WERI-Rb-1 (cell line): ENCODE measurements at regions not wholly inside any gene's neighbourhood (a gene's known extent, or its start where the extent isn't known, plus 50 kb on each side); places are given as distances from the start of the nearest gene placed in this dataset.
"Not testable (repeated sequence)": the region's sequence is repeated elsewhere in the genome, so short reads cannot be mapped to it uniquely, and the experiment has no call there.

Experiments
- DNase-seq: peaks from one replicate; pipeline ENCODE4 v3.0.0-alpha.2; 2020
- H3K27ac ChIP-seq: fragments of 250-450 bp; sonication (Bioruptor Pico); 2 replicates; pipeline ENCODE4 v1.5.1; 2020; ENCODE audit warnings: mild to moderate bottlenecking, moderate library complexity
- H3K27me3 ChIP-seq: fragments of 250-450 bp; sonication (Bioruptor Pico); 2 replicates; pipeline ENCODE4 v1.5.1; 2021; ENCODE audit warnings: mild to moderate bottlenecking, low read depth, moderate library complexity; ENCODE audit not compliant: insufficient read depth, severe bottlenecking
- H3K36me3 ChIP-seq: fragments of 250-450 bp; sonication (Bioruptor Pico); 2 replicates; pipeline ENCODE4 v1.5.1; 2020; ENCODE audit warnings: mild to moderate bottlenecking, moderate library complexity
- H3K4me3 ChIP-seq: 2 replicates; pipeline ENCODE4 v1.5.1; 2011; ENCODE audit warnings: low read depth, mild to moderate bottlenecking, control low read depth, low read length
- H3K9me3 ChIP-seq: fragments of 250-450 bp; sonication (Bioruptor Pico); 2 replicates; pipeline ENCODE4 v1.5.1; 2021; ENCODE audit warnings: mild to moderate bottlenecking, moderate library complexity; ENCODE audit not compliant: severe bottlenecking
- TF ChIP-seq, protein P1 (sequence below): IDR thresholded peaks from 2 replicates; pipeline ENCODE4 v1.5.1; 2011; ENCODE audit warnings: low read depth, mild to moderate bottlenecking, control low read depth, inconsistent platforms, low read length

DNA sequence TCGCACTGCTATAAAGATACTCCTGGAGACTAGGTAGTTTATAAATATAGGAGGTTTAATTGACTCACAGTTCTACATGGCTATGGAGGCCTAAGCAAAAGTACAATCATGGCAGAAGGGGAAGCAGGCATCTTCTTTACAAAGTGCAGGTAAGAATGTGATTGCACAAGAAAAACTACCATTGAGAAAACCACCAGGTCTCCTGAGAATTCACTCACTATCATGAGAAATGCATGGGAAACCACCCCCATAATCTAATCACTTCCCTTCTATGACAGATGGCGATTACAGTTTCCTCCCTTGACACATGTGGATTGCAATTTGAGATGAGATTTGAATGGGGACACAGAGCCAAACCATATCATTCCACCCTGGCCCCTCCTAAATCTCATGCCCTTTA lies 121.2 kb upstream of the ST8SIA4 start:
- H3K27ac ChIP-seq = no peak overlapping the region
- no peaks in the 10 kb centered on the region for H3K36me3 ChIP-seq
- no peak overlapping the region for H3K4me3 ChIP-seq
- TF ChIP-seq, protein P1, sequence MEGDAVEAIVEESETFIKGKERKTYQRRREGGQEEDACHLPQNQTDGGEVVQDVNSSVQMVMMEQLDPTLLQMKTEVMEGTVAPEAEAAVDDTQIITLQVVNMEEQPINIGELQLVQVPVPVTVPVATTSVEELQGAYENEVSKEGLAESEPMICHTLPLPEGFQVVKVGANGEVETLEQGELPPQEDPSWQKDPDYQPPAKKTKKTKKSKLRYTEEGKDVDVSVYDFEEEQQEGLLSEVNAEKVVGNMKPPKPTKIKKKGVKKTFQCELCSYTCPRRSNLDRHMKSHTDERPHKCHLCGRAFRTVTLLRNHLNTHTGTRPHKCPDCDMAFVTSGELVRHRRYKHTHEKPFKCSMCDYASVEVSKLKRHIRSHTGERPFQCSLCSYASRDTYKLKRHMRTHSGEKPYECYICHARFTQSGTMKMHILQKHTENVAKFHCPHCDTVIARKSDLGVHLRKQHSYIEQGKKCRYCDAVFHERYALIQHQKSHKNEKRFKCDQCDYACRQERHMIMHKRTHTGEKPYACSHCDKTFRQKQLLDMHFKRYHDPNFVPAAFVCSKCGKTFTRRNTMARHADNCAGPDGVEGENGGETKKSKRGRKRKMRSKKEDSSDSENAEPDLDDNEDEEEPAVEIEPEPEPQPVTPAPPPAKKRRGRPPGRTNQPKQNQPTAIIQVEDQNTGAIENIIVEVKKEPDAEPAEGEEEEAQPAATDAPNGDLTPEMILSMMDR = no peak
- H3K27me3 ChIP-seq = no peaks in the 10 kb centered on the region
- DNase-seq = no peak
- H3K9me3 ChIP-seq = no peaks in the 10 kb centered on the region

DNA sequence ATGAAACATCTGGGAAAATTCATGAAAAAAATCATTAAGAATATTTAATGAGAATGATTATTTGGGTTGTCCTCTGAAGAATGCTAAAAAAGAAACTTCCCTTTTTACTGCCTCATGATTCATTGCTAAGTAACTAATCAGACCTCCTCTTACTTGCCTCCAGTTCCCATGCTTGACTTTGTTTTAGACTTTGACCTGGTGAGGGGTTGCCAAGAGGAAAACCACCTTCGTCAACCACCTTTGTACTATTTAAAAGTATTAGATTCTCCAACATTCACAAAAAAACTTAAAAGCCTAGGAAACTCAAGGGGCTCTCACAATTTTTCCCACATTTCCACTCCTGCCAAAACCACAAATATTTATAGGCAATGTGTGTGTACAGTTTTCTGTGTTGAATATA lies 115.2 kb upstream of the ST8SIA4 start:
- no peaks in the 10 kb centered on the region for H3K9me3 ChIP-seq
- no peaks in the 10 kb centered on the region for H3K36me3 ChIP-seq
- DNase-seq = no peak
- H3K4me3 ChIP-seq = no peak overlapping the region
- no peaks in the 10 kb centered on the region for H3K27me3 ChIP-seq
- TF ChIP-seq, protein P1 = no peak
- no peak overlapping the region for H3K27ac ChIP-seq

DNA sequence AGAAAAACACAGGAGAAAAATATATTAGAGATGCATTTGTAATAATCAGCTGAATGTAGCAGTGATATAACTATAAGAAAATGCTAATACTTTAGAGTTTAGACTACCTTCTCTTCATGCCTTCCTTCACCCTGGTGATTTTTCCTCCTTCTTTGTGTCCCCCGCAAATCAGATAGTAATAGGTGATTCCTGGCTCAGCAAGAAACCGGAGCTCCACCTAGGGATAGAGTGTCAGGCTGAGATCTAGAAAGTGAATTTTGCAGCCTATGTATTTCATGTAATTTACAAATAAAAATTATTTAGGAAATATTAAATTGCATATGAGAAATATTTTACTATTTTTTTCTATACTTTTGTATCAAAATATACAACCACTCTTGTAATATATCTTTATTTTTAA lies 109.8 kb upstream of the ST8SIA4 start:
- Histone ChIP-seq H3K36me3 (no peaks in the 10 kb centered on the region), H3K27me3 (no peaks in the 10 kb centered on the region), H3K27ac (no peak overlapping the region), H3K4me3 (no peak overlapping the region), H3K9me3 (no peaks in the 10 kb centered on the region)
- DNase-seq = no peak
- TF ChIP-seq, protein P1 = no peak

DNA sequence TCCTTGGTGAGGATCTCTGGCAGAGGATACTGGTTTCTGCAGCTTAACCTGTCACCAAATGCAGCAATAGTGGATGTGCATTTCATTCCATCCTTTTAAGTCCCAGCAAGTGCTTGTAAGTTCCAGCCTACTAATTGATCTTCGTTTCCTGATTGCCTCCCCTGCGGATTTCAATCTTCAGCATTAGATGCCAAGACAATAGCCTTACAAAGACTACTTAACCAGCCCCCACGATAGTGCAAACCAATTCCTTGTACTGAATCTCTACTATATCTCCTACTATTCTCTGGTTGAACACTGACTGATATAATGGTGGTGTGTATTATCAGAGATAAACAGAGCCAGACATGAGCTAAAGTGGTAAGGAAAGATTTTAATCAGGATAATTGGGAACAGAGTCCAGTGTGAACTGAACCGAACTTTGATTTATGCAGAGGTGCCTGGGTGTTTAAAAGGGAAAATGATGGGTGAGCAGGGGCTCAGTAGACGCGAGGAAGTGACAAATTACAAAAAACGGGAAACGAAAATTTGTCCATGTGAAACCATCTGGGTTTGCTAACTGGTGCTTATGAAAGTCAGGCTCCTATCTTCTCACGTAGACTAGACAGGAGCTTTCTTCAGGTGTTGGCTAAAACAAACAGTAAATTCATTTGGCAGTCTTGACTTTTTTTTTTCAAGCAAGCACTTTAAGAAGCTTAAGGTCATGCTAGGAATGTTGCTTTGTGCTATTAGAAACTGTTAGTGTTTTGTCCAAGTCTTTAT lies 106.9 kb upstream of the ST8SIA4 start:
- Histone ChIP-seq H3K27me3 (no peaks in the 10 kb centered on the region), H3K27ac (no peak overlapping the region), H3K4me3 (no peak overlapping the region), H3K9me3 (no peaks in the 10 kb centered on the region), H3K36me3 (no peaks in the 10 kb centered on the region)
- no peak for DNase-seq
- TF ChIP-seq, protein P1 = no peak

DNA sequence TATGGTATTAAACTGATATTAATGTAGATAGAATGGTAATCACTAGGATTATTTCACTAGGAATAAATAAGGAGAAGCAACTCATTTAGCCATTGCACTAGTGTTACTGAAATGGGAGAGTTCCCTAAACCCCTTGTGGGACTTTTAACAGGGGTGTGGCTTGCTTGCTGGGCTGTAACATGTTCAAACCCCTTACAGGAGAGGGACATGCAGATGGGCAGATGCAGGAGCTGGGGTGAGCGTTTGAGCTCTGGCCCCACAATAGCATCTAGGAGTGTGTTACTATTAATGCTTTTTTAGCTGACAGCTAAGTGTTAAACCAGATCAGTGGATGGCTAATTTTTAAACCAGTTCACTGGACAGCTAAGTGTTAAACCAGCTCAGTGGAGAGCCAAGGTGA lies 89.3 kb upstream of the ST8SIA4 start:
- DNase-seq = no peak
- TF ChIP-seq, protein P1 = no peak
- H3K27ac ChIP-seq = no peak overlapping the region
- H3K36me3 ChIP-seq = no peaks in the 10 kb centered on the region
- H3K9me3 ChIP-seq = no peaks in the 10 kb centered on the region
- H3K4me3 ChIP-seq = no peak overlapping the region
- H3K27me3 ChIP-seq = no peaks in the 10 kb centered on the region

DNA sequence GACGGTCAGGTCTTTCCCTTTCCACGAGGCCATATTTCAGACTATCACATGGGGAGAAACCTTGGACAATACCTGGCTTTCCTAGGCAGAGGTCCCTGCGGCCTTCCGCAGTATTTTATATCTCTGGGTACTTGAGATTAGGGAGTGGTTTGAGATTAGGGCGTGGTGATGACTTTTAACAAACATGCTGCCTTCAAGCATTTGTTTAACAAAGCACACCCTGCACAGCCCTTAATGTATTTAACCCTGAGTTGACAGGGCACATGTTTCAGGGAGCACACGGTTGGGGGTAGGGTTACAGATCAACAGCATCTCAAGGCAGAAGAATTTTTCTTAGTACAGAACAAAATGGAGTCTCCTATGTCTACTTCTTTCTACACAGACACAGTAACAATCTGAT lies 80.5 kb upstream of the ST8SIA4 start:
- H3K36me3 ChIP-seq, H3K4me3 ChIP-seq, H3K27ac ChIP-seq, DNase-seq, H3K27me3 ChIP-seq, H3K9me3 ChIP-seq: not testable (repeated sequence)
